GM12874 (cell line): ENCODE measurements at regions not wholly inside any gene's neighbourhood (a gene's known extent, or its start where the extent isn't known, plus 50 kb on each side); places are given as distances from the start of the nearest gene placed in this dataset.

Experiments
- TF ChIP-seq, protein P1 (sequence below): IDR thresholded peaks from 2 replicates; pipeline ENCODE4 v1.5.1; 2011; ENCODE audit warnings: low read depth, mild to moderate bottlenecking, control low read depth, low read length, moderate library complexity; ENCODE audit not compliant: insufficient read depth

DNA sequence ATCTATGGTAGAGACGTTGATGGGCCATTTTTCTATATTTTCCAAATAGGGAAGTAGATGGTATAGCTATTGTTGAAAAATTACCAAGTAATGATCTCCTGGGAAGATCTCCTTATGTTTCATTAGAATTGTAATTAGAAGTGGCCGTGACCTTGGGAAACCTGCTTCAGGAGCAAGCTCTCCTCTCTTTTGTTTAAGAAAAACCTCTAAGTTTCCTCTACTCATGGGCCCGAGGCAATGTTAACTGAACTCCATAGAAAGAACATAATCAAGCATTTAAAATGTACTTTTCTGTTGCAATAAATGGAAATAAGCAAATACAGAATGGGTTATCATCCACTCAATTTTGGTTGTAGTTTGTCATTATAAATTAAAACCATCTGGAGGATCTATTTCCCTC lies 511.2 kb upstream of the MDFIC2 start:
- TF ChIP-seq, protein P1, sequence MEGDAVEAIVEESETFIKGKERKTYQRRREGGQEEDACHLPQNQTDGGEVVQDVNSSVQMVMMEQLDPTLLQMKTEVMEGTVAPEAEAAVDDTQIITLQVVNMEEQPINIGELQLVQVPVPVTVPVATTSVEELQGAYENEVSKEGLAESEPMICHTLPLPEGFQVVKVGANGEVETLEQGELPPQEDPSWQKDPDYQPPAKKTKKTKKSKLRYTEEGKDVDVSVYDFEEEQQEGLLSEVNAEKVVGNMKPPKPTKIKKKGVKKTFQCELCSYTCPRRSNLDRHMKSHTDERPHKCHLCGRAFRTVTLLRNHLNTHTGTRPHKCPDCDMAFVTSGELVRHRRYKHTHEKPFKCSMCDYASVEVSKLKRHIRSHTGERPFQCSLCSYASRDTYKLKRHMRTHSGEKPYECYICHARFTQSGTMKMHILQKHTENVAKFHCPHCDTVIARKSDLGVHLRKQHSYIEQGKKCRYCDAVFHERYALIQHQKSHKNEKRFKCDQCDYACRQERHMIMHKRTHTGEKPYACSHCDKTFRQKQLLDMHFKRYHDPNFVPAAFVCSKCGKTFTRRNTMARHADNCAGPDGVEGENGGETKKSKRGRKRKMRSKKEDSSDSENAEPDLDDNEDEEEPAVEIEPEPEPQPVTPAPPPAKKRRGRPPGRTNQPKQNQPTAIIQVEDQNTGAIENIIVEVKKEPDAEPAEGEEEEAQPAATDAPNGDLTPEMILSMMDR, result no peak

DNA sequence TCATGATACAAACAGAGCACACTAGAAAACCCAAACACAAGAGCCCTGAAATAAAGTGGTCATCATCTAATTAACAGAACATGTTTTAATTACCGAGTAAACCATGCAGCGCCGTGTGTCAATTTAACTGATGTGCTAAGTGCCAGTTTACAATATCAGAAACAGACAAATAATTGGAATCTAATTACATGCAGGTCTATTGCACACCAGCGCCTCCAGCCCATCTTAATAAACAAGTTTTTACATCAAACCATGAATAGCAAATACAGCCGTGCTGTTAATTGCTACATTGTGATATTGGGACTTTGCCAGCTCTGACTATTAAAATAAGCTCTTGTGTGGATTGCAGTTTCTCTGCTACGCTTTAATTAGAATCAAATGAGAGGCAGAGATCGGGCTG lies 510.2 kb upstream of the MDFIC2 start:
- TF ChIP-seq, protein P1, result no peak

DNA sequence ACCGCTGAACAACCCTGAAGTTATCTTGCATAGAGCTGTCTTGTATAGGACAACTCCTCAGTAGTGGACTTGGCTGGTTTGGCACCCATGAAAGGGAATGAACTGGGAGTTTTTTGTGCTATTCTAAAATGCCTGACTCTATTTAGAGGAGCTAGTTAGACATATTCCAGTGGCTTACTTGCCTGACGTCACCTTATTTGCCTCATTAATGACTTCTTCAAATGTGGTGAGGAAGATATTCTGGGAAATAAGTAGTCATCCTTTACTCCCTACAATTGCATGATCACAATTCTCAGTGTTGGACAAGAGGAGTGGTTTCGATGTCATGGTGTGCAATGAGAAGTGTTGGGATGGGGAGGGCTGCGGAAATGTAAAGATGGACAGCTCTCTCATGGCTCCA lies 509.2 kb upstream of the MDFIC2 start:
- TF ChIP-seq, protein P1, result no peak

DNA sequence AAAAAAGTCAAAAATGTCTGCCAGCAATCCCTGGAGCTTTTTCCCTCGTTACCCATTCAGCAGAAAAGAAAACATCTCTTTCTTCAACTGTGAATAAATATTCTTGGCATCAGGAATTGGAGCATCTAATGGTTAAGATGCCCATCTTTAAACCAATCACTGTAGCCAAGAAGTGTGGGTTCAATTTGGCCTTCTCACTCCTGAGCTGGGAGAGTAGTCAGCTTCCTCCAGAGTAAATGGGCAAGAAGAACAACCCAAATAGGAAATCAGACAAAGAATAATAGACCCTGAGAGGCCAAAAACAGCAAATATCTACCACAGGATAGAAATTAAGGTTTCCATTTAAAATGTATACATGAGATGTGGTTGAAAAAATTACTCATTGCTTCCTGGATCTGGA lies 508.0 kb upstream of the MDFIC2 start:
- TF ChIP-seq, protein P1, result no peak

DNA sequence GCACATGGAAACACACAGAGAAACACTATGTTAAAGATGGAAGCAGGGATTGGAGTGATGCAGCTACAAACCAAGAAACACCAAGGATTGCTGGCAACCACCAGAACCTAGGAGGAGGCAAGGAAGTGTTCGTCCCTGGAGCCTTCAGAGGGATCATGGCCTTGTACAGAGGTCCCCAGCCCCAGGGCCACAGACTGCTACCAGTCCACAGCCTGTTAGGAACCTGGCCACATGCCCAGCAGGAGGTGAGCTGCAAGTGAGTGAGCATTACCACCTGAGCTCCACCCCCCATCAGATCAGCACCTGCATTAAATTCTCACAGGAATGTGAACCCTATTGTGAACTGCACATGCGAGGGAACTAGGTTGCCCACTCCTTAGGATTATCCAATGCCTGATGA lies 505.7 kb upstream of the MDFIC2 start:
- TF ChIP-seq, protein P1, result no peak

DNA sequence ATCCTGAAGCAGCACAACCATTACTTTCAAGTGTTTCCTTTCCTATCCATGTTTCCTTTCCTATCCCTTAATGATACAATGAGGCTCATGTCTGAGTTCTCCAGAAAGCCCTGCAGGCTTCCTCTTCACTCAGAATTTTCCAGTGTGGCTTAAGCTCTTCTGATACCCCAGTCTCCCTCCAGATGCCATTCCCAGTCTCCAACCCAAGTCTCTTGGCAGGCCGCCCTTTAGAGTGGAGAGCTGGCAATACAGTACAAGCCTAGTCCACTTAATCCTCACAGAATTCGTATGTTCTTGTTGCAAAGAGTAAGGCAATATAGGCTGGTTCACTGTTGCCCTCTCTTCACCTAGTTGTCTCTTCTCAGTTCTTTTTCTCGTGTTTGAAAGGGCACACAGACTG lies 503.9 kb upstream of the MDFIC2 start:
- TF ChIP-seq, protein P1, result no peak

DNA sequence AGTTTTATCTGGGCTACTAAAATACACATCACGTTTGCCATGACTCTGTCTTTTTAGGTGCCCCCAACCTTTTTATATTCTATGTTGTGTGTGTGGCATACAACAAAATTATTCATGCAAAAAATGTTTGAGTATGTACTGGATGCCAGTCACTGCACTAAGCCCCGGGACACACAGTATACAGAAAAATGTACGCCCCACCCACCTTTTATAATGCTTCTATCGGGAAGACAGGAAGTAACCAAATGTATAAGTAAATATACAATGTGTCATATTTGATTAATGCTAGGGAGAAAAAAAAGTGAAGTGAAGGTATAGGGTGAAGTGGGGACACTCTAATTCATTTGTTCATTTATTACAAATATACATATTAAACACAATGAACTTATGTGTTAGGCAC lies 503.4 kb upstream of the MDFIC2 start:
- TF ChIP-seq, protein P1, result no peak

DNA sequence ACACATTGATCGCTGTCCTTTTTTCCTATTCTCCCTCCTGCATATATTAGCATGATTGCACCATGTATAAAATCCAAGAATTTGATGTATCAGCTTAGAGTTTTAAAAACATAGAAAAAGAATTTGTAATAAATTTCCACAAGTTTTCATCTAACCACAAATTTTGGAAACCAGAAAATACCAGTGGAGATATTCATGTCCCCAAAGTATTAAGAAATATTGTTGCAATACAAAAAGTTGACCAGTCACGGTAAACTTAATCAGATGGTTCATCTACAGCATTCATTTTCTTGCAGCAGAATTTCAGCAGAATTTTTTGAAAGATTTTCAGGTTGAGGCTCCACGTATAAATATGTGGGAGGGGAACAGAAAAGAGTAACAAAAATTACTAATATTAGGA lies 500.9 kb upstream of the MDFIC2 start:
- TF ChIP-seq, protein P1, result no peak
